GM19468 (cell line): ENCODE measurements at regions not wholly inside any gene's neighbourhood (a gene's known extent, or its start where the extent isn't known, plus 50 kb on each side); places are given as distances from the start of the nearest gene placed in this dataset.
"Not testable (repeated sequence)": the region's sequence is repeated elsewhere in the genome, so short reads cannot be mapped to it uniquely, and the experiment has no call there.

Source experiments
- ATAC-seq: cut with Tn5 transposase; IDR thresholded peaks from one replicate; pipeline ENCODE4 v1.9.1; 2021; ENCODE audit warnings: mild to moderate bottlenecking, moderate library complexity, moderate number of reproducible peaks; ENCODE audit not compliant: unreplicated experiment; ENCODE audit errors: extremely low read depth

- ATAC-seq, result not testable (repeated sequence)
Observed at GRCh38 chr4:131734851-131735385, 1414.2 kb upstream of the PCDH10 start.

- not testable (repeated sequence) for ATAC-seq
Observed at GRCh38 chr4:131738991-131739390, 1410.1 kb upstream of the PCDH10 start.

GRCh38 chr4:131741836-131742235 lies 1407.3 kb upstream of the PCDH10 start:
- ATAC-seq, result not testable (repeated sequence)

GRCh38 chr4:131742536-131743205 lies 1406.4 kb upstream of the PCDH10 start:
- not testable (repeated sequence) for ATAC-seq

GRCh38 chr4:131743348-131743747 lies 1405.7 kb upstream of the PCDH10 start:
- ATAC-seq, result not testable (repeated sequence)

- not testable (repeated sequence) for ATAC-seq
Observed at GRCh38 chr4:131747203-131747602, 1401.9 kb upstream of the PCDH10 start.

- not testable (repeated sequence) for ATAC-seq
Observed at GRCh38 chr4:131749224-131749623, 1399.9 kb upstream of the PCDH10 start.

- ATAC-seq, result not testable (repeated sequence)
Observed at GRCh38 chr4:131750006-131750405, 1399.1 kb upstream of the PCDH10 start.

GRCh38 chr4:131750469-131750868 lies 1398.6 kb upstream of the PCDH10 start:
- ATAC-seq, result not testable (repeated sequence)

GRCh38 chr4:131762234-131762633 lies 1386.9 kb upstream of the PCDH10 start:
- ATAC-seq, result not testable (repeated sequence)

- ATAC-seq, result no peak
Observed at GRCh38 chr4:131764730-131765129, 1384.4 kb upstream of the PCDH10 start.

- not testable (repeated sequence) for ATAC-seq
Observed at GRCh38 chr4:131774382-131774781, 1374.7 kb upstream of the PCDH10 start.

GRCh38 chr4:131810565-131810964 lies 1338.5 kb upstream of the PCDH10 start:
- ATAC-seq, result not testable (repeated sequence)
